HFFc6 (cell line): ENCODE measurements at regions not wholly inside any gene's neighbourhood (a gene's known extent, or its start where the extent isn't known, plus 50 kb on each side); places are given as distances from the start of the nearest gene placed in this dataset.
"Not testable (repeated sequence)": the region's sequence is repeated elsewhere in the genome, so short reads cannot be mapped to it uniquely, and the experiment has no call there.

Source experiments
- DNase-seq: peaks from one replicate; pipeline ENCODE4 v3.0.0-alpha.2; 2018
- H3K27ac Mint-ChIP-seq: 2 replicates; pipeline ENCODE4 v1.8.0; 2020; ENCODE audit warnings: mild to moderate bottlenecking, mixed read lengths
- H3K27me3 Mint-ChIP-seq: 2 replicates; pipeline ENCODE4 v1.8.0; 2021; ENCODE audit warnings: mild to moderate bottlenecking, moderate library complexity, mixed read lengths; ENCODE audit not compliant: insufficient read depth
- H3K36me3 Mint-ChIP-seq: 2 replicates; pipeline ENCODE4 v1.8.0; 2021; ENCODE audit warnings: low read depth, mixed read lengths
- H3K4me1 Mint-ChIP-seq: 2 replicates; pipeline ENCODE4 v1.8.0; 2020; ENCODE audit warnings: low read depth, mixed read lengths
- H3K4me3 Mint-ChIP-seq: 2 replicates; pipeline ENCODE4 v1.8.0; 2020; ENCODE audit warnings: mild to moderate bottlenecking, moderate library complexity, mixed read lengths
- H3K9me3 Mint-ChIP-seq: 2 replicates; pipeline ENCODE4 v1.8.0; 2020; ENCODE audit warnings: mild to moderate bottlenecking, mixed read lengths
- TF ChIP-seq, protein P1 (sequence below): fragments of 200-600 bp; sonication (generic); IDR thresholded peaks from 2 replicates; pipeline ENCODE4 v1.5.0; 2021; ENCODE audit warnings: antibody characterized with exemption, mild to moderate bottlenecking

DNA sequence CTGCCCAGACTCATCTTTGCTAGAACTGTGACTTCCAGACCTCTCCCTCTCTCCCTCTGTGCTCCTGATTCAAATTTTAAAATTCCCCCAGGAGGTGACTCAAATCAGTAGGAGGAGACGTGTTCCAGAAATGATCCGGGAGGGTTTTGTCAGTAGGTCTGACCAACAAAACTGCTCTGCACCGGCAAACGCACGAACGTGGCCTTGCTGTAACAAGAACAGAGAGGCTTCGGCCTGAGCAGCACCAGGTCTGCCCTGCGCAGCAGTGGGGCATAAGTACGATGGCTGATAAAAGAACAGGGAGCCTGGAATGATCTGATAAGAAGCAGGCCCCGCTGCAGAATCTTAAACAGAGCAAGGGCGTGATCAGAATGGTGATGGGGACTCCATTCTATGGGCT, 152.7 kb upstream of the AUTS2 start:
- no peak overlapping the region for H3K4me3 Mint-ChIP-seq
- H3K27me3 Mint-ChIP-seq = no peaks in the 10 kb centered on the region
- DNase-seq = no peak
- 0 out of 2 replicates have a peak, but pooled peaks cover 7% of the 10 kb centered on the region for H3K36me3 Mint-ChIP-seq
- H3K9me3 Mint-ChIP-seq = peaks cover 55% of the 10 kb centered on the region
- TF ChIP-seq, protein P1, sequence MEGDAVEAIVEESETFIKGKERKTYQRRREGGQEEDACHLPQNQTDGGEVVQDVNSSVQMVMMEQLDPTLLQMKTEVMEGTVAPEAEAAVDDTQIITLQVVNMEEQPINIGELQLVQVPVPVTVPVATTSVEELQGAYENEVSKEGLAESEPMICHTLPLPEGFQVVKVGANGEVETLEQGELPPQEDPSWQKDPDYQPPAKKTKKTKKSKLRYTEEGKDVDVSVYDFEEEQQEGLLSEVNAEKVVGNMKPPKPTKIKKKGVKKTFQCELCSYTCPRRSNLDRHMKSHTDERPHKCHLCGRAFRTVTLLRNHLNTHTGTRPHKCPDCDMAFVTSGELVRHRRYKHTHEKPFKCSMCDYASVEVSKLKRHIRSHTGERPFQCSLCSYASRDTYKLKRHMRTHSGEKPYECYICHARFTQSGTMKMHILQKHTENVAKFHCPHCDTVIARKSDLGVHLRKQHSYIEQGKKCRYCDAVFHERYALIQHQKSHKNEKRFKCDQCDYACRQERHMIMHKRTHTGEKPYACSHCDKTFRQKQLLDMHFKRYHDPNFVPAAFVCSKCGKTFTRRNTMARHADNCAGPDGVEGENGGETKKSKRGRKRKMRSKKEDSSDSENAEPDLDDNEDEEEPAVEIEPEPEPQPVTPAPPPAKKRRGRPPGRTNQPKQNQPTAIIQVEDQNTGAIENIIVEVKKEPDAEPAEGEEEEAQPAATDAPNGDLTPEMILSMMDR = no peak
- H3K4me1 Mint-ChIP-seq = no peaks in the 10 kb centered on the region
- no peak overlapping the region for H3K27ac Mint-ChIP-seq

DNA sequence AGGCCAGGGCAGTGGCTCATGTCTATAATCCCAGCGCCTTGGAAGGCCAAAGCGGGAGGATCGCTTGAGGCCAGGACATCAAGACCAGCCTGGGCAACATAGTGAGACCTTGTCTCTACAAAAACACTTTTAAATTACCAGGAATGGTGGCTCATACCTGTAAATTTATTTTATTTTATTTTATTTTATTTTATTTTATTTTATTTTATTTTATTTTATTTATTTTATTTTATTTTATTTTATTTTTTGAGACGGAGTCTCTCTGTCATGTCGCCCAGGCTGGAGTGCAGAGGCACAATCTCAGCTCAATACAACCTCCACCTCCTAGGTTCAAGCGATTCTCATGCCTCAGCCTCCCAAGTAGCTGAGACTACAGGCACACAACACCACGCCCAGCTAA, 152.1 kb upstream of the AUTS2 start:
- not testable (repeated sequence) for H3K36me3 Mint-ChIP-seq, H3K27me3 Mint-ChIP-seq, H3K4me1 Mint-ChIP-seq, H3K4me3 Mint-ChIP-seq, DNase-seq, H3K27ac Mint-ChIP-seq
- H3K9me3 Mint-ChIP-seq = peaks cover 59% of the 10 kb centered on the region

DNA sequence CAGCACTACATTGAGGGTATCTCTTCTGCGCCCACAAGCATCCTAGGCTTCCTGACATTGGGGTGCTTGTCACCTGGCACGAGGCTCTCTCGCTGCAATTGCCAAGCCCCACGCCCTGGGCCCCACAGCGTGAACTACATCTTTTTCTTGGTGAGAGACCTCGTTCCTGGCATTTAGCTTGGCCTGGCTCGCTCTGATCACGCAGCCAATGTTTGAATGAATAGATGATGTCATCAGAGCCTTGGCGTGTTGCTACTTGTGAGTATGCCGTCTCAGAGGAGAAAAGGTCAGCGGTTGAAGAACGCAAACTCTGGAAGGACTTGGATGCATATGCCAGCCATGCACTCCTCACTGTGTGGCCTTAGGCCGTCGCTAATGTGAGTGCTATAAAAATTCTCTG, 150.2 kb upstream of the AUTS2 start:
- no peak for DNase-seq
- H3K27ac Mint-ChIP-seq = no peak overlapping the region

DNA sequence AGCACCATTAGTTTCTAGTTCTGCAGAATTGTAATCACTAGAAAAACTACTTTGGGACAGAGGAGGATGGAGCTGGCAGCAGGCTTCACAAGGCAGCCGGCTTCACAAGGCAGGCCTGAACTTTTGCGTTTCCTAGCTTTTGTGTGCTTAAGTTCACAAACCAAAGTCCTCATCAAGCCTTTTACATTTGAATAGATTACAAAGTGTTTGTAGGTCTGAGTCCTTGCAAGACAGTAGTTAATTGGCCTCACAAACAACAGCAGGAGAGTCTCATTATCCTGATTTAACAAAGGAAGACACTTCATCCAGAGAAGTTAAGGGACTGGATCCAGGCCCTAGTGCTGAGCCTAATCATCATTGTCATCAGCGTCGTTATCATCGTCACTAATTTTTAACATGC, 147.8 kb upstream of the AUTS2 start:
- TF ChIP-seq, protein P1 = no peak
- DNase-seq = no peak
- Mint-ChIP-seq H3K9me3 (peaks cover 53% of the 10 kb centered on the region), H3K4me3 (no peak overlapping the region), H3K36me3 (0 out of 2 replicates have a peak, but pooled peaks cover 4% of the 10 kb centered on the region), H3K27me3 (no peaks in the 10 kb centered on the region), H3K4me1 (no peaks in the 10 kb centered on the region), H3K27ac (no peak overlapping the region)

More for the DNA sequence above, 150.2 kb upstream of the AUTS2 start:
- Mint-ChIP-seq H3K9me3 (peaks cover 62% of the 10 kb centered on the region), H3K4me3 (no peak overlapping the region), H3K36me3 (0 out of 2 replicates have a peak, but pooled peaks cover 7% of the 10 kb centered on the region), H3K27me3 (no peaks in the 10 kb centered on the region), H3K4me1 (no peaks in the 10 kb centered on the region)
- TF ChIP-seq, protein P1 = no peak

DNA sequence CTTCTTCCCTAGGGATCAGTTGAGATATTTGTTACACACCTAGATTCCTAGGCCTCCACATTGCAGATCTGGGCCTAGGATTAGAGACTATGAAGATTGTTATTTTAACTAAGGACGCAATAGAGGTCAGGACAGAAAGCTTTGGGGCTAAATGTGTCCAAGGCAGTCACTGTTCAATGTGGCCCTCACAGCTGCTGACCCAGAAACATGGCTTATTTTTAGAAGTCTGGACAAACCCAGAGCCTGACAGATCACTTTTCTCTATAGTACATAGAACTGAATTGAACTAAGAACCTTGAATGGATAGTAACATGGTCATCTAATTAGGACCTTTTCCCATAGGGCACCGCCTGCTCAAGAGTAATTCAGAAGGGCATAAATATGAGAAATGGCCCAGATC, 146.6 kb upstream of the AUTS2 start:
- peaks cover 5% of the 10 kb centered on the region; the same call in 1 of the 2 replicates for H3K36me3 Mint-ChIP-seq
- no peak overlapping the region for H3K4me3 Mint-ChIP-seq
- no peaks in the 10 kb centered on the region for H3K4me1 Mint-ChIP-seq
- TF ChIP-seq, protein P1 = no peak
- H3K27me3 Mint-ChIP-seq = no peaks in the 10 kb centered on the region
- no peak for DNase-seq
- H3K27ac Mint-ChIP-seq = no peak overlapping the region
- H3K9me3 Mint-ChIP-seq = peaks cover 52% of the 10 kb centered on the region

DNA sequence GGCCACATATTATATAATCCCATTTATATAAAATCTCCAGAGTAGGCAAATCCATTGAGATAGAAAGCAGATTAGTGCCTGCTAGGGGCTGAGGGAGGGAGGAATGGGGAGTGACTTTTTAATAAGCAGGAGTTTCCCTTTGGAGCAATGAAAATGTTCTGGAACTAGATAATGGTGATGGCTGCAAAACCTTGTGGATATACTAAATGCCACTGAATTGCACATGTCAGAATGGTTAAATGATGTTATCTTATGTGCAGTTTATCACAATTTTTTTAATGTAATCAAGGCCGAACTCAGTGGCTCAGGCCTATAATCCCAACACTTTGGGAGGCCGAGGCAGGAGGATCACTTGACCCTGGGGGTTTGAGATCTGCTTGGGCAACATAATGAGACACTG, 145.5 kb upstream of the AUTS2 start:
- TF ChIP-seq, protein P1 = no peak
- Mint-ChIP-seq H3K27me3 (no peaks in the 10 kb centered on the region), H3K27ac (no peak overlapping the region), H3K36me3 (peaks cover 5% of the 10 kb centered on the region; the same call in 1 of the 2 replicates), H3K4me1 (no peaks in the 10 kb centered on the region), H3K9me3 (peaks cover 52% of the 10 kb centered on the region), H3K4me3 (no peak overlapping the region)
- DNase-seq = no peak
